ENCODE measurements at regions not wholly inside any gene's neighbourhood (a gene's known extent, or its start where the extent isn't known, plus 50 kb on each side); places are given as distances from the start of the nearest gene placed in this dataset.

DNA sequence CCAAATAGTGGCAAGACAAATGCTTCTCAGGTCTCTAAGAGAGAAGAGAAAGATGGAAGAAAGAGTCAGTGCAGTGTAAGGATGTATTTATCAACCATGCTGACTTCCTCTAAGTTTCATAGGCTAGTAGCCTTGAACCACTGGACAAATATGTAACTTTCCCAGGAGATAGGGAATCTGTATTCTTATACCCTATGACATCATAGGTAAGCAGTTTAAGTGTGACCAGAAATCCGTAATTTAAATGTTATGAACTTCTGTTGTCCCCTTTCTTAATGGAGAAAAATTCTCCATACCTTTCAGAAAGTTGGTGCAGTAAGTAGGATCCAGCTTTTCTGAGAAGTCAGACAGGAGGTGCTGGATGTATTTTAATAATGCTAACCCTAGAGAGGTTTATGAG, 256.2 kb downstream of the LNPK start:
- TF ChIP-seq, protein P1, sequence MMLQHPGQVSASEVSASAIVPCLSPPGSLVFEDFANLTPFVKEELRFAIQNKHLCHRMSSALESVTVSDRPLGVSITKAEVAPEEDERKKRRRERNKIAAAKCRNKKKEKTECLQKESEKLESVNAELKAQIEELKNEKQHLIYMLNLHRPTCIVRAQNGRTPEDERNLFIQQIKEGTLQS (IDR thresholded peaks at IDR 0.05) = no peak
- TF ChIP-seq POLR2A (IDR thresholded peaks at IDR 0.05; ENCODE audit: borderline replicate concordance, extremely low read depth, insufficient read depth, insufficient read length) (no peak), RAD21 (IDR thresholded peaks at IDR 0.05; ENCODE audit: low read depth) (no peak), ZFX (IDR thresholded peaks at IDR 0.05) (no peak)
